Astrocyte (in vitro differentiated cells and primary cell): ENCODE measurements at regions not wholly inside any gene's neighbourhood (a gene's known extent, or its start where the extent isn't known, plus 50 kb on each side); places are given as distances from the start of the nearest gene placed in this dataset.

ENCODE experiments used
- DNase-seq: peaks from one replicate; pipeline ENCODE4 v3.0.0-alpha.2; 2010; ENCODE audit warnings: low read depth
- FAIRE-seq: peaks from 2 replicates; lab custom pipeline; 2011; peaks lifted over from hg19 to GRCh38; lab: Jason Lieb, UNC
- H2AFZ ChIP-seq: 2 replicates; pipeline ENCODE4 v1.6.0; 2012; ENCODE audit warnings: low read depth, low read length, inconsistent platforms
- H3K27ac ChIP-seq: 2 replicates; pipeline ENCODE4 v1.5.1; 2011; ENCODE audit warnings: low read depth, low read length, inconsistent platforms
- H3K27me3 ChIP-seq: 2 replicates; pipeline ENCODE4 v1.6.0; 2011; ENCODE audit warnings: low read length, inconsistent platforms; ENCODE audit not compliant: insufficient read depth
- H3K36me3 ChIP-seq: 2 replicates; pipeline ENCODE4 v1.5.1; 2011; ENCODE audit warnings: low read length, inconsistent platforms; ENCODE audit not compliant: insufficient read depth
- H3K4me1 ChIP-seq: 2 replicates; pipeline ENCODE4 v1.5.1; 2011; ENCODE audit warnings: low read length, inconsistent platforms; ENCODE audit not compliant: insufficient read depth
- H3K4me2 ChIP-seq: 2 replicates; pipeline ENCODE4 v1.6.0; 2012; ENCODE audit warnings: low read length, inconsistent platforms
- H3K4me3 ChIP-seq: 2 replicates; pipeline ENCODE4 v1.5.1; 2011; ENCODE audit warnings: low read depth, mild to moderate bottlenecking, low read length, inconsistent platforms; ENCODE audit not compliant: insufficient read depth
- H3K79me2 ChIP-seq: 2 replicates; pipeline ENCODE4 v1.6.0; 2012; ENCODE audit warnings: mild to moderate bottlenecking, low read length, inconsistent platforms; ENCODE audit not compliant: insufficient read depth
- H3K9ac ChIP-seq: 2 replicates; pipeline ENCODE4 v1.6.0; 2012; ENCODE audit warnings: mild to moderate bottlenecking, low read length, inconsistent platforms
- H3K9me3 ChIP-seq: 2 replicates; pipeline ENCODE4 v1.5.1; 2012; ENCODE audit warnings: low read depth, mild to moderate bottlenecking, low read length, inconsistent platforms; ENCODE audit not compliant: insufficient read depth
- H4K20me1 ChIP-seq: 2 replicates; pipeline ENCODE4 v1.6.0; 2012; ENCODE audit warnings: low read length, inconsistent platforms; ENCODE audit not compliant: insufficient read depth
- H3K27ac Mint-ChIP-seq: one replicate; pipeline ENCODE4 v1.8.0; 2021; ENCODE audit warnings: mild to moderate bottlenecking, mixed read lengths; ENCODE audit not compliant: unreplicated experiment
- H3K27me3 Mint-ChIP-seq: one replicate; pipeline ENCODE4 v1.8.0; 2021; ENCODE audit warnings: low read depth, mixed read lengths; ENCODE audit not compliant: unreplicated experiment
- H3K36me3 Mint-ChIP-seq: one replicate; pipeline ENCODE4 v1.8.0; 2021; ENCODE audit warnings: low read depth, mixed read lengths; ENCODE audit not compliant: unreplicated experiment
- H3K4me1 Mint-ChIP-seq: one replicate; pipeline ENCODE4 v1.8.0; 2021; ENCODE audit warnings: low read depth, mixed read lengths; ENCODE audit not compliant: unreplicated experiment
- H3K4me3 Mint-ChIP-seq: one replicate; pipeline ENCODE4 v1.8.0; 2021; ENCODE audit warnings: mild to moderate bottlenecking, moderate library complexity, mixed read lengths; ENCODE audit not compliant: unreplicated experiment
- H3K9me3 Mint-ChIP-seq: one replicate; pipeline ENCODE4 v1.8.0; 2021; ENCODE audit warnings: mild to moderate bottlenecking, mixed read lengths; ENCODE audit not compliant: unreplicated experiment
- CTCF ChIP-seq: IDR thresholded peaks from 2 replicates; pipeline ENCODE4 v1.5.1; 2011; ENCODE audit warnings: low read depth, mild to moderate bottlenecking, inconsistent platforms, low read length, moderate library complexity; ENCODE audit not compliant: insufficient read depth
- EZH2 ChIP-seq: IDR thresholded peaks from 2 replicates; pipeline ENCODE4 v1.6.1; 2012; ENCODE audit warnings: mild to moderate bottlenecking, low read length, inconsistent platforms; ENCODE audit not compliant: insufficient read depth

GRCh38 chr5:18491349-18491748 lies 857.1 kb downstream of the TAF11L14 start:
- no peak overlapping the region for H3K27ac ChIP-seq
- no peaks in the 10 kb centered on the region for H3K9me3 ChIP-seq
- FAIRE-seq: no peak
- Mint-ChIP-seq H3K27ac (no peak overlapping the region), H3K36me3 (no peaks in the 10 kb centered on the region), H3K4me1 (peaks cover 9% of the 10 kb centered on the region), H3K9me3 (no peaks in the 10 kb centered on the region), H3K4me3 (no peak overlapping the region), H3K27me3 (peaks cover 2% of the 10 kb centered on the region)
- no peaks in the 10 kb centered on the region for H4K20me1 ChIP-seq
- no peak for DNase-seq
- no peaks in the 10 kb centered on the region for H3K4me1 ChIP-seq
- no peak overlapping the region for H3K9ac ChIP-seq
- H3K4me3 ChIP-seq: no peak overlapping the region
- TF ChIP-seq EZH2 (no peak), CTCF (no peak)
- H3K4me2 ChIP-seq: no peak overlapping the region
- no peaks in the 10 kb centered on the region for H3K27me3 ChIP-seq
- no peaks in the 10 kb centered on the region for H3K36me3 ChIP-seq
- H2AFZ ChIP-seq: no peak overlapping the region
- H3K79me2 ChIP-seq: no peaks in the 10 kb centered on the region

GRCh38 chr5:18495157-18495556 lies 860.9 kb downstream of the TAF11L14 start:
- Histone ChIP-seq H3K36me3 (no peaks in the 10 kb centered on the region), H3K27me3 (no peaks in the 10 kb centered on the region), H3K4me3 (no peak overlapping the region), H3K4me2 (no peak overlapping the region), H3K27ac (no peak overlapping the region), H3K79me2 (no peaks in the 10 kb centered on the region), H4K20me1 (no peaks in the 10 kb centered on the region), H3K9ac (no peak overlapping the region), H3K4me1 (no peaks in the 10 kb centered on the region), H2AFZ (no peak overlapping the region), H3K9me3 (no peaks in the 10 kb centered on the region)
- Mint-ChIP-seq H3K4me1 (no peaks in the 10 kb centered on the region), H3K9me3 (peaks cover 1% of the 10 kb centered on the region), H3K27me3 (peaks cover 2% of the 10 kb centered on the region), H3K36me3 (no peaks in the 10 kb centered on the region), H3K4me3 (no peak overlapping the region), H3K27ac (no peak overlapping the region)
- TF ChIP-seq CTCF (no peak), EZH2 (no peak)
- DNase-seq (no peak), FAIRE-seq (no peak)

GRCh38 chr5:18496041-18496440 lies 861.8 kb downstream of the TAF11L14 start:
- no peak for FAIRE-seq

More at GRCh38 chr5:18496041-18496440, 861.8 kb downstream of the TAF11L14 start:
- H4K20me1 ChIP-seq: no peaks in the 10 kb centered on the region
- H3K27ac Mint-ChIP-seq: no peak overlapping the region
- no peaks in the 10 kb centered on the region for H3K4me1 Mint-ChIP-seq
- H3K4me2 ChIP-seq: no peak overlapping the region
- peaks cover 1% of the 10 kb centered on the region for H3K9me3 Mint-ChIP-seq
- no peaks in the 10 kb centered on the region for H3K27me3 ChIP-seq
- H2AFZ ChIP-seq: no peak overlapping the region
- H3K9ac ChIP-seq: no peak overlapping the region
- no peaks in the 10 kb centered on the region for H3K4me1 ChIP-seq
- H3K79me2 ChIP-seq: no peaks in the 10 kb centered on the region
- no peak for TF ChIP-seq EZH2
- TF ChIP-seq CTCF: no peak
- DNase-seq: no peak
- no peaks in the 10 kb centered on the region for H3K27me3 Mint-ChIP-seq
- H3K4me3 ChIP-seq: no peak overlapping the region
- no peaks in the 10 kb centered on the region for H3K36me3 ChIP-seq
- no peak overlapping the region for H3K4me3 Mint-ChIP-seq
- no peaks in the 10 kb centered on the region for H3K9me3 ChIP-seq
- no peak overlapping the region for H3K27ac ChIP-seq
- H3K36me3 Mint-ChIP-seq: no peaks in the 10 kb centered on the region
